Neural crest cell (in vitro differentiated cells): ENCODE measurements at regions not wholly inside any gene's neighbourhood (a gene's known extent, or its start where the extent isn't known, plus 50 kb on each side); places are given as distances from the start of the nearest gene placed in this dataset.

Experiments
- DNase-seq: peaks from one replicate; pipeline ENCODE4 v3.0.0; 2021; ENCODE audit warnings: low read depth, mixed read lengths, low spot score
- H3K27ac Mint-ChIP-seq: one replicate; pipeline ENCODE4 v1.8.0; 2021; ENCODE audit warnings: mild to moderate bottlenecking, mixed read lengths; ENCODE audit not compliant: unreplicated experiment
- H3K27me3 Mint-ChIP-seq: 2 replicates; pipeline ENCODE4 v1.8.0; 2021; ENCODE audit warnings: low read depth, mild to moderate bottlenecking, mixed read lengths
- H3K36me3 Mint-ChIP-seq: 2 replicates; pipeline ENCODE4 v1.8.0; 2021; ENCODE audit warnings: low read depth, mild to moderate bottlenecking, mixed read lengths
- H3K4me1 Mint-ChIP-seq: 2 replicates; pipeline ENCODE4 v1.8.0; 2021; ENCODE audit warnings: mixed read lengths
- H3K4me3 Mint-ChIP-seq: one replicate; pipeline ENCODE4 v1.8.0; 2021; ENCODE audit warnings: mild to moderate bottlenecking, mixed read lengths
- H3K9me3 Mint-ChIP-seq: 2 replicates; pipeline ENCODE4 v1.8.0; 2021; ENCODE audit warnings: mixed read lengths
- TF ChIP-seq, protein P1 (sequence below): fragments of 200-600 bp; sonication (generic); conservative IDR thresholded peaks from 2 replicates; pipeline ENCODE4 v1.5.0; 2021; ENCODE audit warnings: antibody characterized with exemption, mild to moderate bottlenecking

DNA sequence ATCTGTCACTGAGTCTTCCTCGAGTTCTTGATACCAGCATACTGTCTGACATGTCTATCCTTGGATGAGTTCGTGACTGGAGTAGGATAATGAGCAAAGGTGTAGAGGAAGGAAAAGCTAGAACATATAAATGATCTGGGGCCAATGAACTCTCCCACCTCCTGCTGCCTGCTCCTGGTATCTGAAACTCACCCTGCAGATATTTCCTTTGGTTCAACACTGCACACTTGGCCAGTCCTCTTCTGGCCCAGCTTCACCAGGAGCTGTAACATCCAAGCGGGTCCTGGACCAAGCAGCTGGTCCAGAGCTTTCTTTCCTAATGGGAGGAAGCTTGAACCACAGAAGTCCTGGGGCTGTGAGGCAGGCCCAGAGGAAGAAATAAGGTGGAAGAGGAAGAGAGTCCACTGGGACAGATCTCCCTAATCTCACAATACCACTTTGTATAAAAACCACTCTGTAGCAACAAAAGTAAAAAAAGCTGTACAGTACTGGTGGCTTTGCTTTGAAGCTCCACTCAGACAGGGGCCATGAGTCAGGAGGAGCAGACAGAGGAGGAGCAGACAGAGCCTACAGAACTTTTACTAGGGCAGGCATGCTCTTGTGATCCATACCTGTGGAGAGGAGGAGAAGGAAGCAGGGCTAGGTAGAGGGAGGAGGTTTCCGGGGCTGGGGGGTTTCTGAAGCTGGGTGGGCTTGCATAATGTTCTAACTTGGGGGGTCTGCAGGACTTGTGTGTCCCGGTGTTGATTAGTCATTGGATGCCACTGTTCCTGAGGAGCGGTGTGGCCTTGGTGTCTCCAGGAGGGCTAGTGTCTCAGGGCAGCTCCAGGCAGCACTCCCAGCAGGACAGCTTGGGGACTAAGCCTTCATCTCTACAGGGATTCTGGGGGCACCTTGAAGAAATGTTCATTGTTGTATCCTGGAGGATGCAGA, 166.9 kb downstream of the ABHD5 start:
- Mint-ChIP-seq H3K4me1 (peaks cover 14% of the 10 kb centered on the region), H3K9me3 (no peaks in the 10 kb centered on the region), H3K4me3 (no peak overlapping the region), H3K27ac (no peak overlapping the region), H3K27me3 (peaks cover 36% of the 10 kb centered on the region), H3K36me3 (no peaks in the 10 kb centered on the region)
- DNase-seq = no peak
- TF ChIP-seq, protein P1, sequence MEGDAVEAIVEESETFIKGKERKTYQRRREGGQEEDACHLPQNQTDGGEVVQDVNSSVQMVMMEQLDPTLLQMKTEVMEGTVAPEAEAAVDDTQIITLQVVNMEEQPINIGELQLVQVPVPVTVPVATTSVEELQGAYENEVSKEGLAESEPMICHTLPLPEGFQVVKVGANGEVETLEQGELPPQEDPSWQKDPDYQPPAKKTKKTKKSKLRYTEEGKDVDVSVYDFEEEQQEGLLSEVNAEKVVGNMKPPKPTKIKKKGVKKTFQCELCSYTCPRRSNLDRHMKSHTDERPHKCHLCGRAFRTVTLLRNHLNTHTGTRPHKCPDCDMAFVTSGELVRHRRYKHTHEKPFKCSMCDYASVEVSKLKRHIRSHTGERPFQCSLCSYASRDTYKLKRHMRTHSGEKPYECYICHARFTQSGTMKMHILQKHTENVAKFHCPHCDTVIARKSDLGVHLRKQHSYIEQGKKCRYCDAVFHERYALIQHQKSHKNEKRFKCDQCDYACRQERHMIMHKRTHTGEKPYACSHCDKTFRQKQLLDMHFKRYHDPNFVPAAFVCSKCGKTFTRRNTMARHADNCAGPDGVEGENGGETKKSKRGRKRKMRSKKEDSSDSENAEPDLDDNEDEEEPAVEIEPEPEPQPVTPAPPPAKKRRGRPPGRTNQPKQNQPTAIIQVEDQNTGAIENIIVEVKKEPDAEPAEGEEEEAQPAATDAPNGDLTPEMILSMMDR = no peak

- H3K9me3 Mint-ChIP-seq = no peaks in the 10 kb centered on the region
- H3K27ac Mint-ChIP-seq = no peak overlapping the region
- TF ChIP-seq, protein P1 = no peak
- no peak for DNase-seq
- peaks cover 14% of the 10 kb centered on the region for H3K4me1 Mint-ChIP-seq
- H3K36me3 Mint-ChIP-seq = no peaks in the 10 kb centered on the region
- no peak overlapping the region for H3K4me3 Mint-ChIP-seq
- peaks cover 36% of the 10 kb centered on the region for H3K27me3 Mint-ChIP-seq
Measured at GRCh38 chr3:43858294-43858701, 167.6 kb downstream of the ABHD5 start.

- H3K4me1 Mint-ChIP-seq = peaks cover 14% of the 10 kb centered on the region
- no peaks in the 10 kb centered on the region for H3K36me3 Mint-ChIP-seq
- TF ChIP-seq, protein P1 = no peak
- peaks cover 36% of the 10 kb centered on the region for H3K27me3 Mint-ChIP-seq
- DNase-seq = no peak
- H3K9me3 Mint-ChIP-seq = no peaks in the 10 kb centered on the region
- H3K4me3 Mint-ChIP-seq = no peak overlapping the region
- no peak overlapping the region for H3K27ac Mint-ChIP-seq
Measured at GRCh38 chr3:43859766-43860165, 169.0 kb downstream of the ABHD5 start.

DNA sequence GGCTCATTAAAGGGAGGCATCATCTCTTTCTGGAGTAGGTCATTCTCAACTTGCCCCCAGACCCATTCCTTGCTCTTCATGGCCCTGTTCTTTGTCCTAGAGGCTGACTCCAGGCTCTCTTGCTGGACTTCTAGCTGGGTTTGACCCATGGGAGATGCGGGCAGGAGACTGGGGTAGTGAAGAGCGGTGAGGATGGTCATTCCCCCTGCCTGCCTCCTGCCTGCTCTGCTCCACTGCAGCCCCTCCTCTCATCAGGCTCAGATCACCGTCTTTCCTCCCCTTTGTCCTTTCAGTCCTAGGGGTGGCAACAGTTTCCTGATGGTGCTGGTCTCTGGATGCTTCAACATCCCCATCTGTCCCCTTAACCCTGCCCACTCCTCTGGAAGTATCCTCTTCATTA, 170.9 kb downstream of the ABHD5 start:
- Mint-ChIP-seq H3K27me3 (peaks cover 24% of the 10 kb centered on the region), H3K27ac (no peak overlapping the region), H3K4me1 (peaks cover 9% of the 10 kb centered on the region), H3K36me3 (no peaks in the 10 kb centered on the region), H3K9me3 (no peaks in the 10 kb centered on the region), H3K4me3 (no peak overlapping the region)
- DNase-seq = no peak
- TF ChIP-seq, protein P1 = no peak

DNA sequence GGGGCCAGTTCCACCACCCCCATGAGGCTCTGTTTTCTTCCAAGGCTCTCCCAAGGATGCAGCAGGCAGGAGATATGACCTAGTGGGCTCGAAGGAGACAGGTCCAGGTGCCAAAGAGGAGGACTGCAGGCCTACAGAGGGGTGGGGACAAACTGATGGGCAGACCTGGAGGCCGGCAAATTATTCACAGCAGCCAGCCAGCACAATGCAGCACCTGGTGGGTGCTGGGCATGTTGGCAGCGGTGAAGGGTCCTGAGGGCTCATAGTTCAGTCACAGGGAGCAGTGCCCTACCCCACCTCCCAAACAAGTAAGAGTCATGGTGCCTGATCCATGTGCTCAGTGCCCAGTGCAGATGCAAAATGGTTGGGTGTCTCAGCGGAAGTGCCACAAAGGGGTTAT, 171.7 kb downstream of the ABHD5 start:
- TF ChIP-seq, protein P1 = no peak
- H3K9me3 Mint-ChIP-seq = no peaks in the 10 kb centered on the region
- peaks cover 20% of the 10 kb centered on the region for H3K27me3 Mint-ChIP-seq
- DNase-seq = no peak
- no peak overlapping the region for H3K4me3 Mint-ChIP-seq
- H3K4me1 Mint-ChIP-seq = peaks cover 9% of the 10 kb centered on the region
- no peaks in the 10 kb centered on the region for H3K36me3 Mint-ChIP-seq
- H3K27ac Mint-ChIP-seq = no peak overlapping the region
